HG03521 (cell line): ENCODE measurements at regions not wholly inside any gene's neighbourhood (a gene's known extent, or its start where the extent isn't known, plus 50 kb on each side); places are given as distances from the start of the nearest gene placed in this dataset.

Source experiments
- ATAC-seq: cut with Tn5 transposase; IDR thresholded peaks from one replicate; pipeline ENCODE4 v1.9.1; 2021; ENCODE audit warnings: mild to moderate bottlenecking, moderate library complexity; ENCODE audit not compliant: unreplicated experiment

DNA sequence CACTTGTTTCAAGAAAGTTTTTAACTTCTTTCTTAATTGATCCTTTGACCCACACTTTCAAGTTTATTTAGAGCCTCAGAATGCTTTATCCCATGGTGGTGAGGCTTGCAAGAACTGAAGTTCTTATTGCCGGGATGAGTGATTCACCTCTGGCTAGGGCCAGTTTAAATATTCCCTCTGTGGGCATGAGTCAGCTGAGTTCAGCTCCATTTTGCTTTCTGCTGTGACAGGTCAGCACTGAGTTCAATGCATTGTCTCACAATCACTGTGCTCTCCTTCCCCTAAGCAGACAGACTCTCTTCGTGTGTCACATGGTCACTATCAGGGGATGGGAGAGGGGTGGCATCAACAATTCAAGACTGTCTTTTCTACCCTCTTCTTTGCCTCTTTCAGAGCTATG is 514.6 kb upstream of the FBXO33 start:
- no peak for ATAC-seq

GRCh38 chr14:39939023-39939422 is 506.8 kb upstream of the FBXO33 start:
- ATAC-seq, result no peak

GRCh38 chr14:39912192-39913100 is 480.2 kb upstream of the FBXO33 start:
- ATAC-seq, result peak; percentile 80

DNA sequence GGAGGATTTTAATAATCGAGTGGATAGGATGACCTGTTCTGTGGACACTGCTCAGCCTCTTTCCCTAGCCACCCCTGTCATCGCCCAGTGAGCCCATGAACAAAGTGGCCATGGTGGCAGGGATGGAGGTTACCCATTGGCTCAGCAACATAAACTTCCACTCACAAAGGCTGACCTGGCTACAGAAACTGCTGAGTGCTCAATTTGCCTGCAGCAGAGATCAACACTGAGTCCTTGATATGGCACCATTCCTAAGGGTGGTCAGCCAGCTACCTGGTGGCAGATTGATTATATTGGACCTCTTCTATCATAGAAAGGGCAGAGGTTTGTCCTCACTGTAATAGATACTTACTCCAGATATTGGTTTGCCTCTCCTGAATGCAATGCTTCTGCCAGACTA is 465.4 kb upstream of the FBXO33 start:
- no peak for ATAC-seq

- no peak for ATAC-seq
Observed at GRCh38 chr14:39890026-39890425, 457.8 kb upstream of the FBXO33 start.

DNA sequence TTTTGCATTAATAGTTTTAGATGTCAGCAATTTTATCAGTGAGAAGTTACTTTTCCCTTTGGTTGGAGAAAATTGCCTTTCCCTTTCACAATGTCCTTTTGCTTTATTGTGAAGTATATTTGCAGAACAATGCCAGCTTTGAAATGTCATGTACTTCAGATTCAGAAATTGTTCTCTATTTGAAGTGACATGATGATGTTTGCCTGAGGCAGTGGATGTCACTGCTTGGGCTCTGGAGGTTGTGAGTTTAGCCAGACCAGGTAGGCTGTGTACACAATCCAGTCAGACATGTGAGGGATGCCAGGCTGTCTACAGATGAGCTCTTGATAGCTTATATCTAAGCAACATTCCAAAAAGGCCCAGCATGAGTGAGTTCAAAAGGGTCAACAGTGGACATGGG is 451.9 kb upstream of the FBXO33 start:
- ATAC-seq, result no peak

DNA sequence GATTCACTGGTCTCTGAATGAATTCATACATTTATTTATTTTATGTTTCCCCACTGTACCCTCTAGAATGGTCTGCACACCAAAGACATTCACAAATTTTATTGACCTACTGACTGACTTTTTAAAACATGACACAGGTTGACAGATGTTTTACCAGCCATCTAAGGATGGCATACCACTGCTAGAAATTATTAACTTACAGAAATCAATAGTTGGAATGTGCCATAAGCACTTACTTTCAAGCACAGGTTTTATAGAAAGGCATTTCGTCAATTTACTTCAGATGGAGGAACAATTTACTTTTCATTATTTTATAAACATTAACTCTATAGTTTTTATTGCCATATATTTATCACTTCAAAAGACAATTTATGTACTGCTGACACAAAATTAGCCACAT is 448.7 kb upstream of the FBXO33 start:
- ATAC-seq, result no peak

DNA sequence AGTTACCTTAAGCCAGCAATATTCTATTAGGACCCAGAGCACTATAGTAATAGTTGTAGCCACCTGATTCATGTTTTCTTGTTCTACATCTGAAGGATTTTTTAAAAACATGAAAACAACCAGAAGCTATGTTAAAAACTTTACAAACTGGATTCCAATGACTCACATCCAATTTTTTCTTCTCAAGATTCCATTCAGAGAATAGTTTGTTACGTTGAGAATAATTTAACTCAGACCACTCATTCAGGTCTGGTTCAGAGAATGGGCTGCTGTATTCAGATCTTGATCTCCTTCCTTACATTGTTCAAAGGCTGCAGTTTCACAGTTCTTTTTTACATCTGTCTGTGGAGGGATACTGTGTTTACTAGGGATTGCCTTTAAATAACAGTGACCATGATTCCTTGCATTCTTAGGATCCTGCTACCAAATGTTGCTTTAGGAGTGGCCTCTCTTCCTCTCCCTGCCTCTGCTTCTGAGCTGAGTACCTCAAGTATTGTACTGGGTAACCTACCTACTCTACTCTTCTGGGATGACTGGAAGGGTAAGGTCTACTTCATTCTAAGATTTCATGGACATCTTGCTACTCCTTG is 448.0 kb upstream of the FBXO33 start:
- ATAC-seq, result no peak

GRCh38 chr14:39877577-39878190 is 445.5 kb upstream of the FBXO33 start:
- ATAC-seq, result no peak

DNA sequence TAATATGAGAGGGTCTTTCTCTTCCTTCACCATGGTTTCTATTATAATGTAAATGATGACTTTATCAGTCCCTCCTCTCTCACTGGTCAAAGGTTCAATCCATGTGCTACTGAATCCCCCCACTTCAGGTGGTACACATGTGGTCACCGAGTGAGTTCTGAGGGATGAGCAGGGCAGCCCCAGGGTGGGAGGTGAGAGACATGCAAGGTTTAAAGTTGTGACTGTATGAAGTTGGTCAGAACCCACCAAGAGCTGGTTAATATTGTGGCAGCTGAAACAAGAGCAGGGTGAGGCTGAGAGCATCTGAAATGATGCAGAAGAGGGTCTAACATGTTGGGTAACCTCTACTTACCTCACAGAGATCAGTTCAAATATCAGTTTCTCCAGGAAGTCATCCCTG is 444.7 kb upstream of the FBXO33 start:
- no peak for ATAC-seq

DNA sequence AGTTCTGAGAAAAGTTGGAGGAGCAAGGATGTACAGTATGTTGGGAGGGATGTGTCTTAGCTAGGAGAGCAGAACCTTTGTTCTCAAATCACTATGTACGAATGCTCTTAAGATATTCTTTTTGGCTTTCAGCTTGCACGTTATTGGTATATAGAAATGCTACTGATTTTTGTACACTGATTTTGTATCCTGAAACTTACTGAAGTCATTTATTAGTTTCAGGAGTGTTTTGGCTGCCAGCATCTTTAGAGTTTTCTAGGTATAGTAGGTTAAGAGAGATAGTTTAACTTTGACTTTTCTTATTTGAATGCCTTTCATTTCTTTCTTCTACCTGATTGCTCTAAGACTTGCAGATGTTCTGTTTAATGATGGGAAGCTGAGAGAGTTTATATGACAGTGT is 442.8 kb upstream of the FBXO33 start:
- ATAC-seq, result no peak

- no peak for ATAC-seq
Observed at GRCh38 chr14:39873791-39874190, 441.6 kb upstream of the FBXO33 start.

GRCh38 chr14:39868949-39869348 is 436.7 kb upstream of the FBXO33 start:
- ATAC-seq, result no peak

- ATAC-seq, result no peak
Observed at GRCh38 chr14:39868251-39868650, 436.0 kb upstream of the FBXO33 start.

GRCh38 chr14:39863441-39863840 is 431.2 kb upstream of the FBXO33 start:
- no peak for ATAC-seq

DNA sequence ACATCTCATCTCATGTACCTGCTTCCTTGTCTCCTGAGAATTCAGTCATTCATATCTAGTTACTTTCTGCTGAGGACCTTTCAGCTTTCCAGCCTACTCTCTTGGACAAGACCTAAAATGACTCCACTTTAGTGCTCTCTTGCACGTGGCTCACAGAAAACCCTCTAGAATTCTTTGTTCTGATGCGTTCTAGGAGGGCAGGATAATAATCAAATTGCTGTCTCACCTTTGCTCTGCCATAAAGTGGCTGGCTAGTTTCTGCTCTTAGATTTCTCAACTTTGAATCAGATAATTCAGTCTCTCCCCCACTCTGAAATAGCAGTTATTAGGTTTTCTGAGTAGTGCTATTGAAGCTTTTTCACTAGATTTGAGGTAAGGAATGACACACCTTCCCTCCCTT is 429.5 kb upstream of the FBXO33 start:
- no peak for ATAC-seq

DNA sequence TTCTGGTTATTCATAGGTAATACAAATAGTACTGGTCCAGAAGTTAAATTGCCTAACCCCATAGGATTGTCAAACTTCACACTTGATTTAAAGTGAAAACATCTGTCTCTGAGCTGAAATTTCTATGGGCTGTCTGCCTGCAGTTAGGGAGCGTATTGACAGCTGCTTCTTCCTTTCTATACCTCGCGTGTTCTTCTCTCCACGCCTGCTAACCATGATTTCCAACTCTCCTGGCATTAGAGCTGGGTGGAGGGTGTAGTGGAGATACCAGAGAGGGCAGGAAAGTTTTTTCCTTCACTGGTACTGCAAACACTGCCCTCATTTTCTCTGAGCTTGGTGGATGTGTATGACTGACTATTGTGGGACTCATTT is 429.0 kb upstream of the FBXO33 start:
- ATAC-seq, result no peak

DNA sequence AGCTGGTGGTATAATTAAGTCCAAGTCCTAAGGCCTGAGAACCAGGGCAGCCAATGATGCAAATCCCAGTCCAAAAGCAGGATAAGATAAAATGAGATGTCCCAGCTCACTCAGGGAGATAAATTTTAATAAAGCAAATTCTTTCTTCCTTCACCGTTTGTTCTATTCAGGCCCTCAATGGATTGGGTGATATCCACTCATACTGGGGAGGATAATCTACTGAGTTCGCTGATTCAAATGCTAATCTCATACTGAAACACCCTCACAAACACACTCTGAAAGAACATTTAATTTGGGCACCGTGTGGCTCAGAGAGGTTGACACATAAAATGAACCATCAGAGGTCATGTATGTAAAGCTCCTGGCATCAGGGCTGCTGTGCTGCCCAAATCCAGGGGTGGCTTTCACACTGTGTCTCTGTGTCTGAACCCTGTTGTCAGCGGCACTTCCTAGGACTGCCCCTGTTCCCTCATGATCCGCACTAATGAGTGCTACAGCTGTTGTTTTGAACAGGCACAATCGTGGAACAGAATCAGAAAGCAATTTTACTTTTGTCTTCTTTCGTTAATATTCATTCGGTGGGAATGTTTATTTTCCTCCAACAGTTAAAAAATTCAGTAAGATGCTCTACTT is 428.5 kb upstream of the FBXO33 start:
- no peak for ATAC-seq

DNA sequence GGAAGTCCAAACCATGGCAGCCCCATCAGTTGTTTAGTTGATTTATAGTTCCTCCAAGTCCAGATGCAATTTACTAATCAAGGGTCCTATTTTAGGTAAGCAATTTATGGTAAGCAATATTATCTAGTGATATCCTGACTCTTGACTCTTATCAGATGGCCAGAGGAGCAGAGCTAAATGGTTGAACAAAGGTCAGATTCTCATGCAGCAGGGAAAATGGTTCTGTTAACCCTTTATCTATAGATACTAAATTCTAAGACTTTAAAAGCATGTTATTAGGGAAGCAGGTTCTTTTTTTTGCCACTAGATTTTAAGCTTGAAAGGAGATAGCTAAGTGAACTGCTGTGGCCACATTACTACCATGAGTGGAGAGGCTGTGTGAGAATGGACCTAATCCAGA is 427.1 kb upstream of the FBXO33 start:
- no peak for ATAC-seq

- no peak for ATAC-seq
Observed at GRCh38 chr14:39857376-39858055, 425.3 kb upstream of the FBXO33 start.

- no peak for ATAC-seq
Observed at GRCh38 chr14:39853441-39853840, 421.2 kb upstream of the FBXO33 start.
